GM21526 (cell line): ENCODE measurements at regions not wholly inside any gene's neighbourhood (a gene's known extent, or its start where the extent isn't known, plus 50 kb on each side); places are given as distances from the start of the nearest gene placed in this dataset.

Source experiments
- ATAC-seq: cut with Tn5 transposase; IDR thresholded peaks from one replicate; pipeline ENCODE4 v1.9.1; 2021; ENCODE audit warnings: moderate library complexity; ENCODE audit not compliant: unreplicated experiment, low FRiP score

DNA sequence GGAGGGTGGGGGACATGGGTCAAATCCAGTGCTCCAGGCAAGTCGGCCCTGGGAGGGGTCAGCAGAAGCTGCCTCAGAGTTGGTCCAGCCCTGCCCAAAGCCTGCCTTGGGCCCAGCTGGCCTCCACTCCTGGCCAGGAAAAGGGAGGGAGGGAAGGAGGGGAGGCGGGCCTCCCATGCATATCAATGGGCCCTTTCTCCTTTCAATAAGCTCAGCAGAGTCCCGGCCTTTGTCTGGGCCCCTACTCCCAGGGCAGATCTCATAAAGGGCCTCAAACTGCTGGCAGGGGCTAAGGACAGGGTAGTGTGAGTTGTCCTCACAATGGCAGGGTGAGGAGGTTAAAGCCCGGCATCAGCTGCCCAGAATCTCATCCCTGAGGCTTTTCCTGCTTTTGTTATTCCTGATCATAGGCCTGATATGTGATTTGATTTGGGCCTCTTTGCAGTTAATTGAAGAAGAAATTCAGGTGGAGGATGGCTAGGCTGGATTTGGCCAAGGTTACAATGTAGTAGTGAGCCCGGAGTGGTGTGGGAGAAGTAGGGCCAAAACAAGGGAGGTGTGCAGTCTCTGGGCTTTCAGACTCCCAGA is 121.1 kb upstream of the ATP6AP2 start:
- no peak for ATAC-seq

- ATAC-seq, result no peak
Measured at GRCh38 chrX:40457406-40457805, 123.4 kb upstream of the ATP6AP2 start.

DNA sequence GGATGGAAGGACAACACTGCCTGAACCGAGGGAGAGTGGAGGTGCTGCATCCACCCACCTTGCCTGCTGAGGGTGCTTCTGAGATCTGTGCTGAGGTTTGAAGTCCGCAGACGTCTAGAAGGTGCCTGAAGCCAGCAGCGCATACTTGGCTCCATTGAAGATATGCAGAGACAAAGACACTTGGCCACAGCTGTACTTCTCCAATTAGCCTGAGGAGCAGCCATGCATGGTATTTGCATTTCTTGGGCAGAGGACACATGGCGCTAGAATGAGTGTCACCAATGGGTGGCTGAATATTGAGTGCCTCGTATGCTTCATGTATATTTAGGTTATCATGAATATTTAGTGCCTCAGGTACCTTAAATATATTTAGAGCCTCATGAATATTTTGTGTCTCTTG is 128.7 kb upstream of the ATP6AP2 start:
- ATAC-seq, result no peak

DNA sequence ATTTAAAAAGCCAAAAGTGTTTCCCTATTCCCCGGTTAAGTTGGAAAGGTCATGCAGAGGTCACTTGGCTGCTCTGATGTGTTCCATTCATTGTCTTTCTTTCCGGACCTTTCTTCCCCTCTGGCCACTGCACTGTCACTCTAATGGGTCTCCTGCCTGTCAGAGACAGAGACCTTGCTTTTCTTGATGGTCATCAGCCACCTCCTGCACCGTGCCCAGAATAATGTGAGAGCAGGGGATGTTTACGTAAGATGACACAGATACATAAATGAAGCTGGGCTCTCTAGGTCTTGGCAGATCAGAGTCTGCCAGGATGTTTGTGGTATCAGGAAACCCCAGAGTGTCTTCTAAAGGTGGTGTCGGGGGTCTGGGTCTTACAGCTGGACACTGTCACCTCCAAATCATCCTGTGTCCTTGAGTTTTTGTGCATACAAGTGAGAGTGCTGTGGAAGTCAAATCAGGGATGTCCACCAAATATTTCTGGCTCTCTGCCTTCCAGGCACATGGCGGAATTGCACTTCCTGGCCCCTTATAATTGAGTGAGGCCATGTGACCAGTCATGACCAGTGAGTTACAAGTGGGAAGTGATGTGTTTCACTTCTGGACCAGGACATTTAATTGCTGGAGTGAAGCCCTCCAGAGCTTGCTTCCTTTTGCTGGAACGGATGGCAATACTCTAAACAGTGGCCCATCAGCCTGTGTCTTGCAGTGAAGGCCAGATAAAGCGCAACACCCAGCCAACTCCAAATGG is 130.6 kb upstream of the ATP6AP2 start:
- ATAC-seq, result no peak

DNA sequence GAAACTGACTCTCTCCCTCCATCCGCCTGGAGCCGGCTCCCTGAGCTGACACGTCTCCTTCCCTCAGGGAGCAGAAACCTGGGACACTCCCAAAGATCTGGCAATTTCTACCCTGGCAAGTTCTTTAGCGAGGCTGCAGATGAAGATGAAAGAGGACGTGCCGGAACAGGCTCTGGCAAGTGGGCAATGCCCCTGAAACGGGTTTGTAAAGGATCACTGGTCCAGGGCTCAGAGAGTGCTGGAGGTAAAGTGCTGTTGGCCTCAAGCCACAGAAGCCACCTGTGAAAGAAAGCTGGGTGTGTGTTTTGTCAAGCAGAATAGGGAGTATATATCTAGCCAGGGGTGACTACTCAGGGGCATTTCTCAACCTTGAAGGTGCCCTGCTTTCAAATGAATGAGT is 131.4 kb upstream of the ATP6AP2 start:
- ATAC-seq, result no peak

DNA sequence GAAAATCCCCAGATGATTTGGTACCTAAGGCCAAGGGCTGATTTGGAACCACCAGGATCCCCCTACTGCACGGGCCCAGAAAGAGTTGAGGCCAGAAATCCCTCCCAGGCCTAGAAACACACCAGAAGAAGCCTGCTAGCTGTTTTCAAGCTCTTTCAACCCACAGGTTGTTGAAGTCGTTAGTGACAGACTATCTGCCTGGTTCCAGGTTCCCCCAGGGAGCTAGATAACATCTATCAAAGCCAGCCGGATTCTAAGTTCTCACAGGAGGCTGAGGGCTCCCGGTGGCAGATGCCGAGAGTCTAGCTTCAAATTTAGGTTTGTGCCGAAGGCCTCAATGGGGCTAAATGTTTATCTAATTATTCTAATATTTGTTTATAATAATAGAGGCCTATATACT is 132.0 kb upstream of the ATP6AP2 start:
- ATAC-seq, result no peak

- ATAC-seq, result no peak
Measured at GRCh38 chrX:40446921-40447320, 133.8 kb upstream of the ATP6AP2 start.

- no peak for ATAC-seq
Measured at GRCh38 chrX:40445691-40446090, 135.1 kb upstream of the ATP6AP2 start.

- ATAC-seq, result no peak
Measured at GRCh38 chrX:40444798-40445496, 135.8 kb upstream of the ATP6AP2 start.

DNA sequence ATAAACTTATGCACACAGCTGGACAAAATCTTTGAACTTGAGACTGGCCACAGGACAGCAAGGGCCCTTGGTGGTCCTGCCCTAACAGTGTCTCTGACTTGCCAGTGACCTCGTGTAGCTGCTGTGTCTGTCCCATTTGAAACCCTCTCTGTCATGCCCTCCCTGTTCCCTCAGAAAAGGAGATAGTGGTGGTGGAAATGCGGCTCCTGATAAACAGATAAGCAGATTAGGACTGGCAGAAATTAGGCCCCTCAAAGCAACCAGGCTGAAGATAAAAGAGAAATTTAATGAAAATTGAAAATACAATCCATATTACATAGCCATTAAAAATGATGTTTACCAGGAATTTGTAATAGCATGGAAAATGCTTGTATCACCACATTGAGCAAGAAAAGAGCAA is 136.6 kb upstream of the ATP6AP2 start:
- ATAC-seq, result no peak

- ATAC-seq, result no peak
Measured at GRCh38 chrX:40440866-40441265, 139.9 kb upstream of the ATP6AP2 start.

DNA sequence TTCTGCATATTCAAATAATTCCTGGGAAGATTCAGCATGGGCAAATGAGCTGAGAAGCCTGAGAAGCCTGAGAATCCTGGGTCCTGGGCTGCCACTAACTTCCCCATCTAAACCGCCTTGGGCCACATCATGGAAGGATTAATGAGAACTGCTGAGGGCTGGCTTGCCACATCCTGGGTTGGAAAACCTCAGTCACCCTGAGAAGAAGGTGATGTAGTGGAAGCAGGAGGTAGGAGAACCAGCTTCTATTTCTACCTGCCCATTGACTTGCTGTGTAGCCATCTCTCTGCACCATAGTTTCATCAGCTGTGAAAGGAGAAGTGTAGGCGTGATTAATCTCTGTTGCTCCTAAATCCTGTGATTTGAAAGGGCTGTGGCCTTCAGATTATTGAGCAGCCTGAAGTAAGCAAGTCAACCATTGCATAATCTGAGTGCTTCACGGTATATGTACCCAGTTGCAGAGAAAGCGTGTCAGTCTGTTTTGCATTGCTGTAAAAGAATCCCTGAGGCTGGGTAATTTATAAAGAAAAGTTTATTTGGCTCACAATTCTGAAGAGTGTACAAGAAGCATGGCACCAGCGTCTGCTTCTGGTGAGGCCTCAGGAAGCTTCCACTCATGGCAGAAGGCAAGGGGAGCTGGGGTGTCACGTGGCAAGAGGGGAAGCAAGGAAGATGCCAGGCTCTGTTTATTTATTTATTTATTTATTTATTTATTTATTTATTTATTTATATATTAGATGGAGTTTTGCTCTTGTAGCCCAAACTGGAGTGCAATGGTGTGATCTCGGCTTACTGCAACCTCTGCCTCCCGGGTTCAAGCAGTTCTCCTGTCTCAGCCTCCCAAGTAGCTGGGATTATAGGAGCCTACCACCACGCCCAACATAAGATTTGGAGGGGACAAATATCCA is 140.9 kb upstream of the ATP6AP2 start:
- ATAC-seq, result no peak

- ATAC-seq, result no peak
Measured at GRCh38 chrX:40437348-40437747, 143.4 kb upstream of the ATP6AP2 start.

GRCh38 chrX:40434947-40435346 is 145.8 kb upstream of the ATP6AP2 start:
- no peak for ATAC-seq

DNA sequence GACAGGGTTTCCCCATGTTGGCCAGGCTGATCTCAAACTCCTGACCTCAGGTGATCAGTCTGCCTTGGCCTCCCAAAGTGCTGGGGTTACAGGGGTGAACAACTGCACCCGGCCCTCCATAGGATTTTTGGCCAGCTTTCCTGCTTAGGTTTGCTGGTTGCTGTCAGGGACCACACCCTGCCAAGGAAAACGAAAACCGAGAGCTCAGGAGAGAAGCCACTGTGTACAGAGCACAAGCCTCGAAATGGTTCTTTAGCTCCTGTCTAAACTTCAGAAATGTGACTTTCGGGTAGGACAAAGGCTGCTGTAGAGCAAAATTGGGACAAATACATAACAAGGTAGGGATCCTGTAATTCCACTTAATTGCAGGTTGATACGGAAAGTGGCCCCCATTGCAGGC is 146.3 kb upstream of the ATP6AP2 start:
- no peak for ATAC-seq

- no peak for ATAC-seq
Measured at GRCh38 chrX:40433160-40433559, 147.6 kb upstream of the ATP6AP2 start.

DNA sequence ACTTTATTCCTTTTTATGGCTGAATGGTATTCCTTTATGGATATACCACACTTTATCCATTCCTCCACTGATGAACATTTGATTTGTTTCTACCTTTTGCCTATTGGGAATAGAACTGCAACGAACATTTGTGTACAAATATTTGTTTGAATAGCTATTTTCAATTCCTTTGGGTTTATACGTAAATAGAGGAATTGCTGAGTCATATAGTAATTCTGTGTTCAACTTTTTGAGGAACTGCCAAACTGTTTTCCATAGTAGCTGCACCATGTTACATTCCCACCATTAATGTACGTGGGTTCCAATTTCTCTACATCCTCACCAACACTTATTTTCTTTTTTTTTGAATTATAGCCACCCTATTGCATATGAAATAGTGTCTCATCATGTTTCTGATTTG is 156.5 kb upstream of the ATP6AP2 start:
- no peak for ATAC-seq

DNA sequence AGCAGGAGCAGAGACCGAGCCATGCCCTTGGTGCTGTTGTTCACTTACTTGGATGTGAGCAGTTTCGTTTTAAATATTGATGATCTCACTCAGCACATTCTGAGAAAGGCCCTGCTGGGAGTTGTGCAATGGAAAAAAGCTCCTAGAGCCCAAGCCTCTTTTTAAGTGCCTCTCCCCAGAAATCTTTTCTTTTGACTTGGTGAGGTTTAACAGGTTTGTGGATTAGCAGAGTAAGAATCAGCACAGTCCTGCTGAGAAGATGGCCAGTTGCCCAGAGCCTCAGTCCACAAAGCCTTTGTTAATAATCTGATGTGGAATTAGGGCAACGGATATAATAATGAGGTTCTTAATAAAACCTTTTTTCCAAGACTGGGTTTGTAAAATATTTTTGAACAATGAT is 157.5 kb upstream of the ATP6AP2 start:
- no peak for ATAC-seq

DNA sequence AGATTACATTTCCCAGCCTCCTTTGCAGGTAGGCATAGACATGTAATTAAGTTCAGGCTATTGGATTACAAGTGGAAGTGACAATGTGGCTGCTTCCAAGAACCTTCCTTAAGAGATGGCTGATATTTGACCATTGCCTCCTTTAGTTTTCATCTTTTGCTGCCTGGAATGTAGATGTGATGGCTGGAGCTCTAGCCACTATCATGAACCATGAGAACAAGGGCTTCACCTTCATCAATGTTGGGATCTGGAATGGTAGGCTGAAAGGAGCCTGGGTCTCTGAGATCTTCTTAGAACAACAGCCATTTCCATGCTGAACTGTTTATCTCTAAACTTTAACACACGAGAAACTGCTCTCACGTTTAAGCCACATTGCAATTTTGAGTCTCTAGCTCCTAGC is 158.7 kb upstream of the ATP6AP2 start:
- no peak for ATAC-seq

- no peak for ATAC-seq
Measured at GRCh38 chrX:40420899-40421729, 159.7 kb upstream of the ATP6AP2 start.
